ENCODE measurements at regions not wholly inside any gene's neighbourhood (a gene's known extent, or its start where the extent isn't known, plus 50 kb on each side); places are given as distances from the start of the nearest gene placed in this dataset.
A peak's percentile ranks its signal among the peaks of the same experiment; 100 is the strongest.

- DNase-seq, result no peak
- Histone ChIP-seq H2BK120ac (ENCODE audit: low read depth, low read length) (no peak overlapping the region), H3K4me2 (ENCODE audit: low read length) (no peak overlapping the region), H3K27ac (ENCODE audit: low read depth, low read length) (no peak overlapping the region), H3K18ac (ENCODE audit: low read length) (no peak overlapping the region), H4K5ac (ENCODE audit: low read length) (no peak overlapping the region), H2BK5ac (ENCODE audit: low read length) (no peak overlapping the region), H3K79me2 (ENCODE audit: control insufficient read depth, insufficient read depth, low read length) (no peaks in the 10 kb centered on the region), H2BK15ac (replicated peaks; ENCODE audit: low read depth) (no peak overlapping the region), H3K4me1 (ENCODE audit: control insufficient read depth, low read depth, low read length) (peaks cover 2% of the 10 kb centered on the region), H3K36me3 (ENCODE audit: control insufficient read depth, insufficient read depth, low read length) (no peaks in the 10 kb centered on the region), H3K4ac (ENCODE audit: low read depth, low read length) (no peak overlapping the region), H3K4me3 (ENCODE audit: low read length) (no peak overlapping the region), H3K79me1 (ENCODE audit: low read length) (no peaks in the 10 kb centered on the region), H2AK5ac (ENCODE audit: low read length) (no peak overlapping the region), H4K8ac (ENCODE audit: low read depth, low read length) (no peak overlapping the region), H3K9ac (ENCODE audit: low read length) (no peak overlapping the region), H3K27me3 (ENCODE audit: insufficient read depth, low read length, poor library complexity) (no peaks in the 10 kb centered on the region), H3K23ac (ENCODE audit: low read length) (no peak overlapping the region), H3K56ac (ENCODE audit: low read length) (no peak overlapping the region)
- no CpG with 5 or more reads among the region's 2 CpGs for WGBS (ENCODE audit: extremely low coverage, insufficient coverage, low lambda C conversion rate)
Measured at GRCh38 chr3:137944593-137944992, 65.4 kb upstream of the CLDN18 start.

GRCh38 chr3:137946356-137946973, 63.5 kb upstream of the CLDN18 start:
- H3K27me3 ChIP-seq (ENCODE audit: insufficient read depth, low read length, poor library complexity), result no peaks in the 10 kb centered on the region
- H3K79me1 ChIP-seq (ENCODE audit: low read length), result no peaks in the 10 kb centered on the region
- H2AK5ac ChIP-seq (ENCODE audit: low read length), result no peak overlapping the region
- WGBS (ENCODE audit: extremely low coverage, insufficient coverage, low lambda C conversion rate), result no CpG with 5 or more reads among the region's 7 CpGs
- H3K27ac ChIP-seq (ENCODE audit: low read depth, low read length), result no peak overlapping the region
- H3K4me3 ChIP-seq (ENCODE audit: low read length), result no peak overlapping the region
- no peak overlapping the region for H3K18ac ChIP-seq (ENCODE audit: low read length)
- H3K4me2 ChIP-seq (ENCODE audit: low read length), result no peak overlapping the region
- no peaks in the 10 kb centered on the region for H3K79me2 ChIP-seq (ENCODE audit: control insufficient read depth, insufficient read depth, low read length)
- H2BK120ac ChIP-seq (ENCODE audit: low read depth, low read length), result no peak overlapping the region
- no peak overlapping the region for H4K8ac ChIP-seq (ENCODE audit: low read depth, low read length)
- no peak overlapping the region for H3K23ac ChIP-seq (ENCODE audit: low read length)
- H3K4ac ChIP-seq (ENCODE audit: low read depth, low read length), result no peak overlapping the region
- no peaks in the 10 kb centered on the region for H3K36me3 ChIP-seq (ENCODE audit: control insufficient read depth, insufficient read depth, low read length)
- H2BK15ac ChIP-seq (replicated peaks; ENCODE audit: low read depth), result no peak overlapping the region
- no peak overlapping the region for H3K56ac ChIP-seq (ENCODE audit: low read length)
- no peak overlapping the region for H4K5ac ChIP-seq (ENCODE audit: low read length)
- no peak overlapping the region for H2BK5ac ChIP-seq (ENCODE audit: low read length)
- no peak overlapping the region for H3K9ac ChIP-seq (ENCODE audit: low read length)
- H3K4me1 ChIP-seq (ENCODE audit: control insufficient read depth, low read depth, low read length), result peaks cover 2% of the 10 kb centered on the region
- peak; percentile 88 for DNase-seq

DNA sequence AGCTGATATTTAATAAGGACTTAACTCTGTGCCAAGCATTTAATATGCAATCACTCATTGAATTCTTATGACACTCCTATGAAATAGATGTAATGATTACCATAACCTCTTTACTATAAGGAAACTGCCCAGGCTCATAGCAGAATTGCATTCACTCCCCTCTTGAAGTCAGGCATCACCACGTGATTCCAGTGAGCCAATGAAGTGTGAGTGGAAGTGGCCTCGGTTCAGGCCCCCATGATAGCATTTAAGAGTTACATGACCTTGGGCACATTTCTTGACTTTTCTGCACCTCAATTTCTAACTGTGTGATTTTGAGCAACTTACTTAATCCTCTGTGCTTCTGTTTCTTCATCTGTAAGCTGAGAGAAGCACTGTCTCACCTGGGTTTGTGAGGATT, 62.8 kb upstream of the CLDN18 start:
- no peak overlapping the region for H2BK5ac ChIP-seq (ENCODE audit: low read length)
- DNase-seq, result no peak
- H3K23ac ChIP-seq (ENCODE audit: low read length), result no peak overlapping the region
- no peak overlapping the region for H3K4ac ChIP-seq (ENCODE audit: low read depth, low read length)
- H4K8ac ChIP-seq (ENCODE audit: low read depth, low read length), result no peak overlapping the region
- no peak overlapping the region for H2BK15ac ChIP-seq (replicated peaks; ENCODE audit: low read depth)
- H2BK120ac ChIP-seq (ENCODE audit: low read depth, low read length), result no peak overlapping the region
- WGBS (ENCODE audit: extremely low coverage, insufficient coverage, low lambda C conversion rate), result no CpG with 5 or more reads among the region's 2 CpGs
- H3K27ac ChIP-seq (ENCODE audit: low read depth, low read length), result no peak overlapping the region
- H3K4me1 ChIP-seq (ENCODE audit: control insufficient read depth, low read depth, low read length), result peaks cover 2% of the 10 kb centered on the region
- no peak overlapping the region for H3K56ac ChIP-seq (ENCODE audit: low read length)
- H3K4me3 ChIP-seq (ENCODE audit: low read length), result no peak overlapping the region
- H3K36me3 ChIP-seq (ENCODE audit: control insufficient read depth, insufficient read depth, low read length), result no peaks in the 10 kb centered on the region
- H3K9ac ChIP-seq (ENCODE audit: low read length), result no peak overlapping the region
- no peak overlapping the region for H3K4me2 ChIP-seq (ENCODE audit: low read length)
- H3K27me3 ChIP-seq (ENCODE audit: insufficient read depth, low read length, poor library complexity), result no peaks in the 10 kb centered on the region
- H3K79me1 ChIP-seq (ENCODE audit: low read length), result no peaks in the 10 kb centered on the region
- no peak overlapping the region for H2AK5ac ChIP-seq (ENCODE audit: low read length)
- no peak overlapping the region for H4K5ac ChIP-seq (ENCODE audit: low read length)
- no peaks in the 10 kb centered on the region for H3K79me2 ChIP-seq (ENCODE audit: control insufficient read depth, insufficient read depth, low read length)
- H3K18ac ChIP-seq (ENCODE audit: low read length), result no peak overlapping the region

- Histone ChIP-seq H2BK15ac (replicated peaks; ENCODE audit: low read depth) (no peak overlapping the region), H3K79me2 (ENCODE audit: control insufficient read depth, insufficient read depth, low read length) (no peaks in the 10 kb centered on the region)
- DNase-seq, result peak; percentile 18
Measured at GRCh38 chr3:137948400-137949072, 61.4 kb upstream of the CLDN18 start.

GRCh38 chr3:137958636-137959035, 51.3 kb upstream of the CLDN18 start:
- Histone ChIP-seq H3K4me1 (ENCODE audit: control insufficient read depth, low read depth, low read length) (no peaks in the 10 kb centered on the region), H3K18ac (ENCODE audit: low read length) (no peak overlapping the region), H3K23ac (ENCODE audit: low read length) (no peak overlapping the region), H2BK5ac (ENCODE audit: low read length) (no peak overlapping the region), H3K79me2 (ENCODE audit: control insufficient read depth, insufficient read depth, low read length) (no peaks in the 10 kb centered on the region), H3K27me3 (ENCODE audit: insufficient read depth, low read length, poor library complexity) (no peaks in the 10 kb centered on the region), H3K4ac (ENCODE audit: low read depth, low read length) (no peak overlapping the region), H3K4me2 (ENCODE audit: low read length) (no peak overlapping the region), H4K8ac (ENCODE audit: low read depth, low read length) (no peak overlapping the region), H2BK120ac (ENCODE audit: low read depth, low read length) (no peak overlapping the region), H3K56ac (ENCODE audit: low read length) (no peak overlapping the region), H2AK5ac (ENCODE audit: low read length) (no peak overlapping the region), H3K4me3 (ENCODE audit: low read length) (no peak overlapping the region), H4K5ac (ENCODE audit: low read length) (no peak overlapping the region), H2BK15ac (replicated peaks; ENCODE audit: low read depth) (no peak overlapping the region), H3K9ac (ENCODE audit: low read length) (no peak overlapping the region), H3K36me3 (ENCODE audit: control insufficient read depth, insufficient read depth, low read length) (no peaks in the 10 kb centered on the region), H3K27ac (ENCODE audit: low read depth, low read length) (no peak overlapping the region), H3K79me1 (ENCODE audit: low read length) (no peaks in the 10 kb centered on the region)
- DNase-seq, result no peak

More at GRCh38 chr3:137948400-137949072, 61.4 kb upstream of the CLDN18 start:
- H3K27me3 ChIP-seq (ENCODE audit: insufficient read depth, low read length, poor library complexity), result no peaks in the 10 kb centered on the region
- no peak overlapping the region for H3K23ac ChIP-seq (ENCODE audit: low read length)
- no peak overlapping the region for H2BK5ac ChIP-seq (ENCODE audit: low read length)
- H3K18ac ChIP-seq (ENCODE audit: low read length), result no peak overlapping the region
- no peak overlapping the region for H3K4me3 ChIP-seq (ENCODE audit: low read length)
- H3K4me2 ChIP-seq (ENCODE audit: low read length), result no peak overlapping the region
- H3K9ac ChIP-seq (ENCODE audit: low read length), result no peak overlapping the region
- no peak overlapping the region for H3K4ac ChIP-seq (ENCODE audit: low read depth, low read length)
- H2BK120ac ChIP-seq (ENCODE audit: low read depth, low read length), result no peak overlapping the region
- H3K36me3 ChIP-seq (ENCODE audit: control insufficient read depth, insufficient read depth, low read length), result no peaks in the 10 kb centered on the region
- H3K27ac ChIP-seq (ENCODE audit: low read depth, low read length), result no peak overlapping the region
- no peaks in the 10 kb centered on the region for H3K79me1 ChIP-seq (ENCODE audit: low read length)
- no peak overlapping the region for H3K56ac ChIP-seq (ENCODE audit: low read length)
- H4K5ac ChIP-seq (ENCODE audit: low read length), result no peak overlapping the region
- no peak overlapping the region for H4K8ac ChIP-seq (ENCODE audit: low read depth, low read length)
- no CpG with 5 or more reads among the region's 3 CpGs for WGBS (ENCODE audit: extremely low coverage, insufficient coverage, low lambda C conversion rate)
- H2AK5ac ChIP-seq (ENCODE audit: low read length), result no peak overlapping the region
- peaks cover 2% of the 10 kb centered on the region for H3K4me1 ChIP-seq (ENCODE audit: control insufficient read depth, low read depth, low read length)
